ENCODE measurements at regions not wholly inside any gene's neighbourhood (a gene's known extent, or its start where the extent isn't known, plus 50 kb on each side); places are given as distances from the start of the nearest gene placed in this dataset.

DNA sequence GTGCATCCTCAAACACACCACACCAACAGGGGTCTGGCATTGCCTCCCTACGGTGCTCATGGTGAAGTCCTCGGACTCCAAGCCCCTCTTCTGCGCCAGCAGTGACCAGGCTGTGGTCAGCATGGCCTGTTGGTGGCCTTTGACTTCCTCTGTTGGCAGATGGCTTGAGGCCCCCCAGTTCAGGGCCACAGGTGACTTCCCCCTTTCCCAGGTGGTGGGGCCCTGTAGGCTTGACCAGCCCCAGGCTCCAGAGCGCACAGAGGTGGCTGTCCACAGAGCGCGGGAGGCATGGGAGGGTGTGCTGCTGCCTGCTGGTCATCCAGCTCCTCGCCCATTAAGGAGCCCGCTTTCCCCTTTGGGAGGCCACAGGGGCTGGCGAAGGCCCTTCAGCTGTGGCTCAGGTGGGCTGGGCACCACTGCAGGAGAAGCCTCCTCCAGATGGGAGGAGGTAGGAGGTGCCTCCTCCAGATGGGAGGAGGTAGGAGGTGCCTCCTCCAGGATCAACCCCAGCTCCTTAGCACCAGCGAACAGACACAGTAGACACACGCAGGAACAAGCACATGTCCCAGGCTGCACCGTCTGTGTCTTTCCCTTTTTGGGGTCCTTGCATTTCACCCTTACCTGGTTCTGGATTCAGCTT, 52.1 kb upstream of the BHLHE23 start:
- Histone ChIP-seq H3K9me3 (ENCODE audit: insufficient read depth, low read depth, low read length) (no peaks in the 10 kb centered on the region), H3K27ac (ENCODE audit: low read length) (no peak overlapping the region), H3K9ac (ENCODE audit: low read depth, low read length) (no peak overlapping the region), H3K36me3 (ENCODE audit: insufficient read depth, low read depth, low read length) (no peaks in the 10 kb centered on the region), H3K27me3 (ENCODE audit: insufficient read depth, low read length) (peaks cover 15% of the 10 kb centered on the region; the same call in 1 of the 2 replicates), H3K4me1 (ENCODE audit: insufficient read depth, low read length) (no peaks in the 10 kb centered on the region), H3K4me3 (ENCODE audit: low read length) (no peak overlapping the region)

DNA sequence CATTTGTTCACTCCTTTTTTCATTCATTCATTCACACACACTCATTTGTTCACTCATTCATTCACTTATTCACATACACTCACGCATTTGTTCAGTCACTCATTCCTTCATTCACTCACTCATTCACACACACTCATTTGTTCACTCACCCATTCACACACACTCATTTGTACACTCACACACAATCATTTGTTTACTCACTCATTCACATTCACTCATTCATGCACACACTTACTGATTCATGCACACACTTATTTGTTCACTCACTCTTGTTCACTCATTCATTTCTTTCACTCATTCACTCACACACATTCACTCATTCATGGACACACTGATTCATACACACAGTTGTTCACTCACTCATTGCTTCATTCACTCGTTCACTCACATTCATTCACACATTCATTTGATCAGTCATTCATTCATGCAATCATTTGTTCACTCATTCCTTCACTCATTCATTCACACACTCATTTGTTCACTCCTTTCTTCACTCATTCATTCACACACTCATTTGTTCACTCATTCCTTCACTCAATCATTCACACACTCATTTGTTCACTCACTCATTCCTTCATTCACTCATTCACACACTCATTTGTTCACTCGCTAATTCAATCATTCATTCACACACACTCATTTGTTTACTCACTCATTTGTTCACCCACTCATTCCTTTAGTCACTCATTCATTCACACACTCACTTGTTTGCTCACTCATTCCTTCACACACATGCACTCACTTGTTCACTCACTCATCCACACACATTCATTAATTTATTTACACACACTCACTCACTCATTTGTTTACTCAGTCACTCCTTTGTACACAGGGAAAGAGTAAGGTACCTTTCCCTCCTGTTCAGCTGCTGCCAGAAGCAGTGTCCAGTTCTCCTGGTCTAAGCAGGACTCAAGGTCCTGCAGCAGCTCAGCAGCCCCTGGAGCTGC, 50.7 kb upstream of the BHLHE23 start:
- no peak overlapping the region for H3K9ac ChIP-seq (ENCODE audit: low read depth, low read length)
- no peaks in the 10 kb centered on the region for H3K4me1 ChIP-seq (ENCODE audit: insufficient read depth, low read length)
- H3K9me3 ChIP-seq (ENCODE audit: insufficient read depth, low read depth, low read length) = no peaks in the 10 kb centered on the region
- H3K4me3 ChIP-seq (ENCODE audit: low read length) = no peak overlapping the region
- H3K27ac ChIP-seq (ENCODE audit: low read length) = no peak overlapping the region
- no peaks in the 10 kb centered on the region for H3K36me3 ChIP-seq (ENCODE audit: insufficient read depth, low read depth, low read length)
- peaks cover 15% of the 10 kb centered on the region; the same call in 1 of the 2 replicates for H3K27me3 ChIP-seq (ENCODE audit: insufficient read depth, low read length)

DNA sequence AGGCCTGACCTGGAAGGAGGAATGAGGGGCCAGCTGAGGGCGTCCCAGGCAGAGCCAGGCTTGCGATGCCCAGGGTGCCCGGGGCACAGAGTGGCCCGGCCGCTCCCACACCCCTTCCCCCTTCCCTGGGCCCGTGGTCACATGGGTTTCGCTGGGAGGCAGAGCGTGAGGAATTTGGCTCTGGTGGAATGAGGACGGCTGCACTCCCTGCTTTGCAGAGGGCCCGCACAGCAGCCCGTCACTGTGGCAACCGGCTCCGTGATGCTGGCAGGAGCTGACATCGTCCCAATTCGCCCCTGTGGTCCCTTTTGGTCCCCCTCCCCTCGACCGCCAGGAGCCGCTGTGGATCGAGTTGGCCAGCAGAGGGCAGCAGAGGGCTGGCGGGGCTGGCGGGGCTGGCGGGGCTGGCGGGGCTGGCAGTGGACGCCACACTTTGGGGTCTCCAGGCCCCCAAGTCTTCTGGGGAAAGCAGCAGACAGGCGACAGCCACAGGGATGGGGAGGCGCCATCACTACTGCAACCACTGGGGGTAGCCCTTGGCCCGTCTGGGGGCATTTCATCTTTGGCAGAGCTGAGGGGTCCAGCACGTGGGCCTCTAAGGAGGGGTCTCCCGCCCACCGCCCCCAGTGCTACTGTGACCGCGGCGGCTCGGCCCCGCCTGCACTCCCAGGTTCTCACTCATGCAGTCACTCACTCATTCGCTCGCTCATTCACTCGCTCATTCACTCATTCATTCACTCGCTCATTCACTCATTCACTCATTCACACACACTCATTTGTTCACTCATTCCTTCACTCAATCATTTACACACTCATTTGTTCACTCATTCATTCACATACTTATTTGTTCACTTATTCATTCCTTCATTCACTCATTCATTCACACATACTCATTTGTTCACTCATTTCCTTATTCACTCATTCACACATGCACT, 49.7 kb upstream of the BHLHE23 start:
- H3K4me3 ChIP-seq (ENCODE audit: low read length) = no peak overlapping the region
- no peaks in the 10 kb centered on the region for H3K4me1 ChIP-seq (ENCODE audit: insufficient read depth, low read length)
- no peak overlapping the region for H3K27ac ChIP-seq (ENCODE audit: low read length)
- H3K9me3 ChIP-seq (ENCODE audit: insufficient read depth, low read depth, low read length) = no peaks in the 10 kb centered on the region
- no peaks in the 10 kb centered on the region for H3K36me3 ChIP-seq (ENCODE audit: insufficient read depth, low read depth, low read length)
- H3K9ac ChIP-seq (ENCODE audit: low read depth, low read length) = no peak overlapping the region
- peaks cover 15% of the 10 kb centered on the region; the same call in 1 of the 2 replicates for H3K27me3 ChIP-seq (ENCODE audit: insufficient read depth, low read length)
